Choroid plexus epithelial cell (primary cell): ENCODE measurements at regions not wholly inside any gene's neighbourhood (a gene's known extent, or its start where the extent isn't known, plus 50 kb on each side); places are given as distances from the start of the nearest gene placed in this dataset.

Experiments
- DNase-seq: peaks from one replicate; pipeline ENCODE4 v3.0.0-alpha.2; 2010; ENCODE audit warnings: low read depth
- H3K4me3 ChIP-seq: 2 replicates; pipeline ENCODE4 v1.5.1; 2011; ENCODE audit warnings: low read depth, mild to moderate bottlenecking, control low read depth, low read length, moderate library complexity
- TF ChIP-seq, protein P1 (sequence below): conservative IDR thresholded peaks from 2 replicates; pipeline ENCODE4 v1.5.1; 2011; ENCODE audit warnings: low read depth, mild to moderate bottlenecking, control low read depth, inconsistent platforms, low read length, moderate library complexity

DNA sequence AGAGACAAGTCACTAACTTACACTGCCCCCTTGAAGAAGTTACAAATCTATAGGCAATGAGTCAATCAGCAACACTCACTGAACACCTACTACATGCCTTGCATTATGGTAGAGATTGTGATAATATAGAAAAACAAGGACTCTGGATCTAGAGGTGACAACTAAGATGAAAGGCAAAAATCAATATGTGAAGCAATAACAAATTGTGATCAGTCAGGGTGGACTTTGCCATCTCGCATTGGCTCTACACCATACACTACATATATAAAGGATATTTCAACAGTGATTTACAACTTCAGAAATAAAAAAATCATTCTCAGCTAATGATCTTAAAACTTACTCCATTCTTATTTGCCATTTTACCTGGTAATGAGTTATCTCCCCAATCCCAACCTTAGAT lies 210.7 kb upstream of the CD96 start:
- no peak for DNase-seq
- TF ChIP-seq, protein P1, sequence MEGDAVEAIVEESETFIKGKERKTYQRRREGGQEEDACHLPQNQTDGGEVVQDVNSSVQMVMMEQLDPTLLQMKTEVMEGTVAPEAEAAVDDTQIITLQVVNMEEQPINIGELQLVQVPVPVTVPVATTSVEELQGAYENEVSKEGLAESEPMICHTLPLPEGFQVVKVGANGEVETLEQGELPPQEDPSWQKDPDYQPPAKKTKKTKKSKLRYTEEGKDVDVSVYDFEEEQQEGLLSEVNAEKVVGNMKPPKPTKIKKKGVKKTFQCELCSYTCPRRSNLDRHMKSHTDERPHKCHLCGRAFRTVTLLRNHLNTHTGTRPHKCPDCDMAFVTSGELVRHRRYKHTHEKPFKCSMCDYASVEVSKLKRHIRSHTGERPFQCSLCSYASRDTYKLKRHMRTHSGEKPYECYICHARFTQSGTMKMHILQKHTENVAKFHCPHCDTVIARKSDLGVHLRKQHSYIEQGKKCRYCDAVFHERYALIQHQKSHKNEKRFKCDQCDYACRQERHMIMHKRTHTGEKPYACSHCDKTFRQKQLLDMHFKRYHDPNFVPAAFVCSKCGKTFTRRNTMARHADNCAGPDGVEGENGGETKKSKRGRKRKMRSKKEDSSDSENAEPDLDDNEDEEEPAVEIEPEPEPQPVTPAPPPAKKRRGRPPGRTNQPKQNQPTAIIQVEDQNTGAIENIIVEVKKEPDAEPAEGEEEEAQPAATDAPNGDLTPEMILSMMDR = no peak

DNA sequence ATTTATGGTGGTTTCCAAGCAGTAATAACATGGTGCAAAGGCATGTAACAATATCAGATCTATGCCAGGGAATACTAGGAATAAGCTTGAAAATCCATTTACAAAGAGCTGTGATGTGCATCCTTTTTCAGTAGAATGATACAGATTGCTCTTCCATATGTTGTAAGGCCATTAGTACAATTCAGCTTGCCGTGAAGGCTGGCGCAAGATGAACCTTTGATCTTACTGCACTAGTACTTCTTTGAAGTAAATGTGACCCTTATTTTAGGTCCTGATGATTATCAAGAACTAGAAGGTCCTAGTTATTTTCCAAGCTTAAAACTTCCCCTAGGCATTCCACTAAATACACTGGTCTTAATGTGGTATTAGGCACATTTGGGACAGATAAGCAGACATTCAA lies 210.1 kb upstream of the CD96 start:
- no peak overlapping the region for H3K4me3 ChIP-seq
- no peak for DNase-seq
- TF ChIP-seq, protein P1 = no peak

More for the DNA sequence above, 210.7 kb upstream of the CD96 start:
- H3K4me3 ChIP-seq = no peak overlapping the region

DNA sequence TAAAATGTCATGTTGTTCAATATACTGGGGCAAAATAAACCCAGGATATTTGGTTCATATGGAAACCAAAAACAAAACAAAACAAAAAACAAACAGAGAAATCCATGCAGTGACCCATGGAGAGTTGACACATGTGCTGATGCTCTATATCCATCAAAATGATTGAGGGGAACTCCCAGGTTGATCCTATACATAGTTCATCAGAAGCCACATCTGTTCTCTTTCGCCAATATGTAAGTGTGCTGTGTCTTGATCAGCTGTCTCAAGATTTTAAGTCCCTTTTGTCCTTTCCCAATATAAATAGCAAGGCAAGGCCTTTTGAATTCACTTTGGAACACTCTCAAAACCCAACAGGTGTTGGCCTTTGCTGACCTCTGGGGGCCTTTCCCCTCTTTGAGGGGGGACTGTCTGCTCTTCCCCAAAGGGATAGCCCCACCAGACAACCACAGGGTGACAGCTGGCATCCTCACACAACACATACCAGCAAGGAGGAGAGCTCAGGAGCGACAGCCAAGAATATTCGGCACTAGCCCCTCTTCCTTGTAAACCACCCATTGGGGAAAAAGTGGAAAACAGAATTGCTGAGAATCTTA lies 209.4 kb upstream of the CD96 start:
- H3K4me3 ChIP-seq = no peak overlapping the region
- no peak for DNase-seq
- TF ChIP-seq, protein P1 = no peak

DNA sequence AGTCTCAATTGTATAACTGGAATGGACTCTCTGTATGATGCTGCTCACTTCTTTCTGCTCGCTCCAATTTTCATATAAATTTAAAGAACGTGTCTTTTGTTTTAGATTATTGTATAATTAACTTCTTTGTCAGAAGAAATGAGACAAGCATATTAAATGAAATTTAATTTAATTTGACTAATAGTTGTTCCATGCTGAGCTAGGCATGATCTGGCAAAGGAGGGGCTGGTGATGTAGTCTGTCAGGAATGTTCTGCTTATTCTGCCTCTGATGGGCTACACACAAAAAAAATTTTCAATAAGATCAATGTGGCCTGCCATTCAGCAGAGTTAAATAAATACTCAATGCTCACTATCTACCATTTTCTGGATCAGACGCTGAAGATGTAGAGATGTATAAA lies 208.4 kb upstream of the CD96 start:
- TF ChIP-seq, protein P1 = no peak
- DNase-seq = peak; percentile 63
- no peak overlapping the region for H3K4me3 ChIP-seq

DNA sequence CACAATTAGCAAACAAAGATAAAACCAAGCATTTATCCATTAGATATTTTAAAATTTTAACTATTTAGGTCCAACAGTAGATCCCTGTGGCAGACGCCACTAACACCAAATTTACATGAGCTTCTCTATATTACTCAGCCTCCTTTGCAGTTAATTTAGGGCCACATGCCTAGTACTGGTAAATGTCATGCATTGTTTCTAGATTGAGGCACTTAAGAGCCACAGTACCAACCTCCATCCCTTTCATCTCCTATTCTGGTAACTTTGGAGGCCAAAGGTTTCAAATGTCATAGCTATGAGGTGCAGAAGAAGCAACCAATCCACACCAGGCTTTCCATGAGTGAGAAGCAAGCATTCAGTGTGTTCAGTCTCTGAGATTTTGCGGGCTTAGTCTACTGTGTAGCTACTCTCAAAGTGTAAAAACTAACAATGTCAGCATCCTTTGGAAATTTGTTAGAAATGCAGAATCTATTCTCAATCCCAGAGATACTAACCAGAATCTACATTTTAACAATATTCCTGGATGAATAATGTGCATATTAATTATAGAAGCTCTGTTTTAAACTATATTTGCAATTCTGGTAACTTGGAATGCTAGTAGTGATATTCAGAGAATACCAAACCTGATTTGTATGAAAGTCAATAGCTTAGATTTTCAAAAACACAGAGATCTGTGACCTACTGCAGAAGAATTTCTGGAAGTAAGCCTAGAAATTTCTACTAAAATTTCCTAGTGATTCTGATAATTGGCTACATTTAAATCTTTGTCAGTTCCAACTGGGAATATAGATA lies 206.3 kb upstream of the CD96 start:
- DNase-seq = no peak
- TF ChIP-seq, protein P1 = no peak
- no peak overlapping the region for H3K4me3 ChIP-seq

DNA sequence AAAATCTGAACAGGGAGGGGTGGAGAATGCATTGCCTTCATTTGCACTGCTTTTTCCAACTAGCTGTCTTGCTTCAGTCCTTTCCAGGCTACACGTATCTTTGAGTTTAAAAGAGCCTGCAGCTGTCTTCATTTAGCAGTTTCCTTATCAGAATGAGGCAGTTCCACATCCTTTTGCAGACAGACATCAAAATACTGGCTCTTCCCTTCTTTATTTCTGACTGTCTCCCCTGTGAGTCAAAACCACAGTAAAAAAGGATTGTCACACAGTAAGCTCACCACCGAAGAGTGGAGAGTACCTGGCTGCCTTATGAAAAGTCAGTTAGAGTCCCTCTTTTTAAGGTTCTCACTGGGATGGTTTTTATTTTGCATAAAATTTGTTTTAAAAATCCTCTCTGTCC lies 205.5 kb upstream of the CD96 start:
- TF ChIP-seq, protein P1 = no peak
- no peak for DNase-seq
- H3K4me3 ChIP-seq = no peak overlapping the region
